GM23338 (cell line): ENCODE measurements at regions not wholly inside any gene's neighbourhood (a gene's known extent, or its start where the extent isn't known, plus 50 kb on each side); places are given as distances from the start of the nearest gene placed in this dataset.

Source experiments
- ATAC-seq: fragments of 200-7000 bp; cut with Tn5 transposase; 3 replicates; pipeline ENCODE4 v1.9.1; 2020
- DNase-seq: peaks from one replicate; pipeline ENCODE4 v3.0.0-alpha.2; 2015; ENCODE audit warnings: low spot score
- H2AFZ ChIP-seq: fragments of 200-600 bp; sonication (generic); 2 replicates; pipeline ENCODE4 v1.8.0; 2016; ENCODE audit warnings: antibody characterized with exemption, mild to moderate bottlenecking, moderate library complexity
- H3F3A ChIP-seq: fragments of 200-600 bp; sonication (generic); replicated peaks from 2 replicates; pipeline ENCODE4 v1.8.0; 2017; ENCODE audit warnings: antibody characterized with exemption, mixed run types, low read depth
- H3K27ac ChIP-seq: fragments of 200-600 bp; sonication (generic); 2 replicates; pipeline ENCODE4 v1.6.1; 2016; ENCODE audit warnings: low read depth
- H3K27me3 ChIP-seq: fragments of 200-600 bp; sonication (generic); 2 replicates; pipeline ENCODE4 v1.8.0; 2016; ENCODE audit warnings: mild to moderate bottlenecking, mixed run types, moderate library complexity; ENCODE audit not compliant: insufficient read depth
- H3K36me3 ChIP-seq: fragments of 200-600 bp; sonication (generic); 2 replicates; pipeline ENCODE4 v1.8.0; 2016; ENCODE audit warnings: mild to moderate bottlenecking; ENCODE audit not compliant: insufficient read depth
- H3K4me1 ChIP-seq: fragments of 200-600 bp; sonication (generic); 2 replicates; pipeline ENCODE4 v1.8.0; 2016; ENCODE audit warnings: mild to moderate bottlenecking, moderate library complexity; ENCODE audit not compliant: insufficient read depth
- H3K4me2 ChIP-seq: fragments of 200-600 bp; sonication (generic); 2 replicates; pipeline ENCODE4 v1.7.1; 2017; ENCODE audit warnings: mixed run types
- H3K4me3 ChIP-seq: fragments of 200-600 bp; sonication (generic); 2 replicates; pipeline ENCODE4 v1.6.1; 2016; ENCODE audit warnings: mixed run types
- H3K79me2 ChIP-seq: fragments of 200-600 bp; sonication (generic); replicated peaks from 2 replicates; pipeline ENCODE4 v1.8.0; 2017; ENCODE audit warnings: mild to moderate bottlenecking; ENCODE audit not compliant: insufficient read depth
- H3K9me2 ChIP-seq: fragments of 200-600 bp; sonication (generic); 2 replicates; pipeline ENCODE4 v1.8.0; 2017; ENCODE audit not compliant: insufficient read depth
- H4K20me1 ChIP-seq: fragments of 200-600 bp; sonication (generic); replicated peaks from 2 replicates; pipeline ENCODE4 v1.8.0; 2017; ENCODE audit warnings: mild to moderate bottlenecking; ENCODE audit not compliant: insufficient read depth
- H3K27ac Mint-ChIP-seq: 2 replicates; pipeline ENCODE4 v1.8.0; 2020; ENCODE audit warnings: inconsistent platforms, mild to moderate bottlenecking, moderate library complexity, mixed read lengths
- H3K27me3 Mint-ChIP-seq: 3 replicates; pipeline ENCODE4 v1.8.0; 2022; ENCODE audit warnings: low read depth, mild to moderate bottlenecking, moderate library complexity, mixed read lengths, inconsistent platforms; ENCODE audit not compliant: insufficient read depth, poor library complexity
- H3K36me3 Mint-ChIP-seq: 3 replicates; pipeline ENCODE4 v1.8.0; 2021; ENCODE audit warnings: low read depth, mild to moderate bottlenecking, inconsistent platforms, moderate library complexity, mixed read lengths
- H3K4me1 Mint-ChIP-seq: 3 replicates; pipeline ENCODE4 v1.8.0; 2020; ENCODE audit warnings: mild to moderate bottlenecking, inconsistent platforms, mixed read lengths
- H3K4me3 Mint-ChIP-seq: 3 replicates; pipeline ENCODE4 v1.8.0; 2021; ENCODE audit warnings: moderate library complexity, mild to moderate bottlenecking, inconsistent platforms, mixed read lengths
- H3K9me3 Mint-ChIP-seq: 3 replicates; pipeline ENCODE4 v1.8.0; 2020; ENCODE audit warnings: moderate library complexity, mild to moderate bottlenecking, inconsistent platforms, mixed read lengths
- CTCF ChIP-seq, 2 experiments: fragments of 200-600 bp in 1 of 2; sonication (generic) in 1 of 2; conservative IDR thresholded peaks; 2 replicates each; pipeline versions ENCODE4 v1.5.1 to v1.6.1; 2016 to 2017; ENCODE audit warnings: antibody characterized with exemption in 2 of 2, low read depth in 2 of 2, mild to moderate bottlenecking in 2 of 2, moderate library complexity in 1 of 2
- ETS1 ChIP-seq: IDR thresholded peaks from 2 replicates; pipeline ENCODE4 v1.6.1; 2016; ENCODE audit warnings: antibody characterized with exemption
- NANOG ChIP-seq: IDR thresholded peaks from 2 replicates; pipeline ENCODE4 v1.6.1; 2016; ENCODE audit warnings: antibody characterized with exemption, borderline replicate concordance
- STAT1 ChIP-seq: IDR thresholded peaks from one replicate; pipeline ENCODE4 v1.6.1; 2016; ENCODE audit warnings: antibody characterized with exemption; ENCODE audit not compliant: unreplicated experiment
- ZNF114 ChIP-seq: fragments of 250-450 bp; sonication (Bioruptor Pico); IDR thresholded peaks from 2 replicates; pipeline ENCODE4 v1.5.0; 2020; ENCODE audit warnings: mild to moderate bottlenecking, moderate library complexity
- ZNF462 ChIP-seq: fragments of 250-450 bp; sonication (Bioruptor Pico); IDR thresholded peaks from 2 replicates; pipeline ENCODE4 v1.5.0; 2020; ENCODE audit warnings: mild to moderate bottlenecking, moderate library complexity

- H3K36me3 Mint-ChIP-seq: peaks cover 3% of the 10 kb centered on the region
- H3K27me3 ChIP-seq: no peaks in the 10 kb centered on the region
- no peaks in the 10 kb centered on the region for H3F3A ChIP-seq
- H3K4me1 ChIP-seq: no peaks in the 10 kb centered on the region
- no peak overlapping the region for H3K4me2 ChIP-seq
- H3K4me1 Mint-ChIP-seq: no peaks in the 10 kb centered on the region
- H3K79me2 ChIP-seq: no peaks in the 10 kb centered on the region
- H2AFZ ChIP-seq: no peak overlapping the region
- TF ChIP-seq CTCF (conservative IDR thresholded peaks at IDR 0.05; ENCODE audit: low read depth in 2 of 2) (no peak), ZNF114 (CRISPR knock-in tag) (no peak), STAT1 (no peak), NANOG (no peak), ZNF462 (CRISPR knock-in tag) (no peak), ETS1 (no peak)
- no peak overlapping the region for H3K27ac ChIP-seq
- H3K36me3 ChIP-seq: no peaks in the 10 kb centered on the region; the same call in 1 of the 2 replicates
- no peaks in the 10 kb centered on the region for H4K20me1 ChIP-seq
- peaks cover 6% of the 10 kb centered on the region for H3K27me3 Mint-ChIP-seq
- DNase-seq (no peak), ATAC-seq (no peak)
- H3K4me3 ChIP-seq: no peak overlapping the region
- H3K27ac Mint-ChIP-seq: no peak overlapping the region
- peaks cover 20% of the 10 kb centered on the region for H3K9me3 Mint-ChIP-seq
- H3K9me2 ChIP-seq: no peaks in the 10 kb centered on the region
- no peak overlapping the region for H3K4me3 Mint-ChIP-seq
Measured at GRCh38 chr12:19726122-19726521, 286.8 kb downstream of the AEBP2 start.
